ENCODE measurements at regions not wholly inside any gene's neighbourhood (a gene's known extent, or its start where the extent isn't known, plus 50 kb on each side); places are given as distances from the start of the nearest gene placed in this dataset.

- no peaks in the 10 kb centered on the region for H3K79me2 ChIP-seq (ENCODE audit: control insufficient read depth, insufficient read depth, low read length)
- no peak overlapping the region for H2AFZ ChIP-seq (ENCODE audit: low read length)
- H3K27me3 ChIP-seq (ENCODE audit: control insufficient read depth, insufficient read depth, low read length): no peaks in the 10 kb centered on the region
- no peaks in the 10 kb centered on the region for H3K36me3 ChIP-seq (ENCODE audit: control insufficient read depth, insufficient read depth, low read length)
- H3K27ac ChIP-seq (ENCODE audit: insufficient read depth, low read length): no peak overlapping the region
- H3K4me2 ChIP-seq (ENCODE audit: extremely low read depth, insufficient read depth, low read length): peak overlapping the region; percentile 30
- H3K4me1 ChIP-seq (ENCODE audit: control insufficient read depth, extremely low read depth, insufficient read depth, low read length): peaks cover 10% of the 10 kb centered on the region
- no peaks in the 10 kb centered on the region for H3K9me3 ChIP-seq (ENCODE audit: control insufficient read depth, insufficient read depth, low read depth, low read length)
- no peak overlapping the region for H3K4me3 ChIP-seq (replicated peaks in 1 of 4; ENCODE audit: control extremely low read depth in 1 of 4, insufficient read depth in 1 of 4, low read depth in 3 of 4, low read length in 4 of 4)
- TF ChIP-seq EZH2 (IDR thresholded peaks at IDR 0.05; ENCODE audit: low read length, missing control alignments) (no peak), CTCF (conservative IDR thresholded peaks at IDR 0.05 in 1 of 2, IDR thresholded peaks at IDR 0.05 in 1 of 2; ENCODE audit: low read depth in 1 of 2, low read length in 2 of 2) (no peak)
- no peak for DNase-seq (ENCODE audit: low read depth in 2 of 2)
- no peaks in the 10 kb centered on the region for H4K20me1 ChIP-seq (ENCODE audit: control insufficient read depth, extremely low read depth, insufficient read depth, low read length)
- H3K9ac ChIP-seq (ENCODE audit: insufficient read depth, low read length): no peak overlapping the region
Measured at GRCh38 chr2:144943293-144943941, 423.5 kb upstream of the ZEB2 start.

DNA sequence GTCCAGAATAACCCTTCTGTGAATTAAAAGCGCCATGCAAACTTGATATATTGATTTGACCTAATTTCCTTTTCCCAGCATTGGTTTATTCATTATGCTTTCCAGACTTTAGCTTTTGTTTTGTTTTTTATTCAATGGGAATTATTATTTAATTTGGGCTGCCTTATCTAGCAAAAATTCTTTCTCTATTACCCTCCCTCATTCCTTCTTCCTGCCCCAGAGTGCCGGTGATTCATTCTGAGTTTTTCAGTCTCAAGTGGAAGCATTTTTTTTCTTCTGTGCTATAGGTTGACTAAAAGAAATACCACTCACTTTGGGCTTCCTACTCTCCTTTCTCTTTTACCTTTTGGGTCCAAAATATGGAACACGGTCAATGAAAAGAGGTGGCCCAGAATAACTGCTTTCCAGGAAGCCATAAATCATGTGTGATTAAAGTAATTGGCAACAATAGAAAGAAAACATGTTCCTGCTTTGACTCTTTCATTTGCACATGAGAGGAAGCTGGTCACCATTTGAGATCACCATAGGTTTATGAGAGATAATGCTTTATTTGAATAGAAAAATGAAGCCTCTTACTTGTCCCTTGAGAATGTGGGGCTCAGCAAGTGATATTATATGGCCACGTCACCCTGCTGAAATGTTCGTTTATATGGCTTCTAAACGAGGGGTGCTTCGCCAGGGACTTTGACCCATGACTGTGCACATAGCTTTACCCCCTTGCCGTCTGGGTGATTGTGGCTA lies 422.8 kb upstream of the ZEB2 start:
- peak overlapping the region; percentile 60 for H3K4me2 ChIP-seq (ENCODE audit: extremely low read depth, insufficient read depth, low read length)
- peak; percentile 53 to 87 for DNase-seq (ENCODE audit: low read depth in 2 of 2)
- no peaks in the 10 kb centered on the region for H3K79me2 ChIP-seq (ENCODE audit: control insufficient read depth, insufficient read depth, low read length)
- no peak overlapping the region for H3K4me3 ChIP-seq (replicated peaks in 1 of 4; ENCODE audit: control extremely low read depth in 1 of 4, insufficient read depth in 1 of 4, low read depth in 3 of 4, low read length in 4 of 4)
- H3K4me1 ChIP-seq (ENCODE audit: control insufficient read depth, extremely low read depth, insufficient read depth, low read length): peaks cover 12% of the 10 kb centered on the region
- no peaks in the 10 kb centered on the region for H4K20me1 ChIP-seq (ENCODE audit: control insufficient read depth, extremely low read depth, insufficient read depth, low read length)
- H3K27ac ChIP-seq (ENCODE audit: insufficient read depth, low read length): peak overlapping the region; percentile 15
- H3K9me3 ChIP-seq (ENCODE audit: control insufficient read depth, insufficient read depth, low read depth, low read length): no peaks in the 10 kb centered on the region
- no peaks in the 10 kb centered on the region for H3K27me3 ChIP-seq (ENCODE audit: control insufficient read depth, insufficient read depth, low read length)
- no peaks in the 10 kb centered on the region for H3K36me3 ChIP-seq (ENCODE audit: control insufficient read depth, insufficient read depth, low read length)
- TF ChIP-seq CTCF (conservative IDR thresholded peaks at IDR 0.05 in 1 of 2, IDR thresholded peaks at IDR 0.05 in 1 of 2; ENCODE audit: low read depth in 1 of 2, low read length in 2 of 2): no peak
- H3K9ac ChIP-seq (ENCODE audit: insufficient read depth, low read length): no peak overlapping the region
- no peak overlapping the region for H2AFZ ChIP-seq (ENCODE audit: low read length)

GRCh38 chr2:144941743-144942488 lies 422.0 kb upstream of the ZEB2 start:
- Histone ChIP-seq H3K9me3 (ENCODE audit: control insufficient read depth, insufficient read depth, low read depth, low read length) (no peaks in the 10 kb centered on the region), H3K4me3 (replicated peaks in 1 of 4; ENCODE audit: control extremely low read depth in 1 of 4, insufficient read depth in 1 of 4, low read depth in 3 of 4, low read length in 4 of 4) (no peak overlapping the region), H4K20me1 (ENCODE audit: control insufficient read depth, extremely low read depth, insufficient read depth, low read length) (no peaks in the 10 kb centered on the region), H3K27ac (ENCODE audit: insufficient read depth, low read length) (no peak overlapping the region), H3K27me3 (ENCODE audit: control insufficient read depth, insufficient read depth, low read length) (no peaks in the 10 kb centered on the region), H3K4me2 (ENCODE audit: extremely low read depth, insufficient read depth, low read length) (peak overlapping the region; percentile 60), H3K9ac (ENCODE audit: insufficient read depth, low read length) (no peak overlapping the region), H3K79me2 (ENCODE audit: control insufficient read depth, insufficient read depth, low read length) (no peaks in the 10 kb centered on the region), H3K36me3 (ENCODE audit: control insufficient read depth, insufficient read depth, low read length) (no peaks in the 10 kb centered on the region), H2AFZ (ENCODE audit: low read length) (no peak overlapping the region), H3K4me1 (ENCODE audit: control insufficient read depth, extremely low read depth, insufficient read depth, low read length) (peaks cover 15% of the 10 kb centered on the region)
- TF ChIP-seq EZH2 (IDR thresholded peaks at IDR 0.05; ENCODE audit: low read length, missing control alignments) (no peak), CTCF (conservative IDR thresholded peaks at IDR 0.05 in 1 of 2, IDR thresholded peaks at IDR 0.05 in 1 of 2; ENCODE audit: low read depth in 1 of 2, low read length in 2 of 2) (no peak)
- no peak for DNase-seq (ENCODE audit: low read depth in 2 of 2)

Data from fibroblast of lung (primary cell).